ENCODE measurements at regions not wholly inside any gene's neighbourhood (a gene's known extent, or its start where the extent isn't known, plus 50 kb on each side); places are given as distances from the start of the nearest gene placed in this dataset.
"Not testable (repeated sequence)": the region's sequence is repeated elsewhere in the genome, so short reads cannot be mapped to it uniquely, and the experiment has no call there.

DNA sequence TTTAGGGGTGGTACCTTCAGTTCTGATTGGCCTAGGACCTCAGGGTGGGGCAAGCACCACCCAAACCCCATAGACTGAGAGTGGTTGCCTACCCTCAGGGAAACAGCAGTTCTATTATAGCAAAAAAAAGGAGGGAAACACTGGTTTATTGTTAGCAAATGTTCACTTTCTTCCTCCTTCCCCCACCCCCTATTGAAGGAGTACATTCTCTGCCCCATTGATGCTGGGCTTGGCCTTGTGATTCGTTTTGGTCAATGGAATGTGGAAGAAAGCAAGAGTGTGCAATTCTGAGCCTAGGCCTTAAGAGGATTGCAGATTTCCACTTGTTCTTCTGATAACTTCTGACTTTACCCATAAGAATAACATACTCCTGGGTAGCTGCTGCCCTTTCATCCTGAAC is 255.8 kb downstream of the NFATC2 start:
- no peaks in the 10 kb centered on the region for H3K36me3 Mint-ChIP-seq
- H3K9me3 Mint-ChIP-seq, result peaks cover 7% of the 10 kb centered on the region

DNA sequence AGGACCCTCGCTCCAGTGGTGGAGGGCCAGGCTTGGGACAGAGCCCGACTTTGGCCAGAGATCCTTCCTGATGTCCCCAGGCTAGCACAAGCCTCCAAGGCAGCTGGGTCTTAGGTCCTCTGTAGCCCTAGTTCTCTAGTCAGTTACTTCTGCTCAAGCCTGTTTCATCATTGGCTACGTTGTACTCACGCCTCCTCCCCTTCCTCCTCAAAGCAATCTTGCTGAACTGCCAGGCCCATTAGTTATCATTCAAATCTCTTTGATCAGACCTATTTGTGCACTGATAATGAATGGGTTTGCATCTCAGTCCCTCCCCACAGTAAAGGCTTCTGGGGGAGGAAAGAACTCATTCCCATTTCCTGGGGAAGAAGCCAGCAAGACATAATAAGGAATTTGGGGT is 256.8 kb downstream of the NFATC2 start:
- Mint-ChIP-seq H3K27me3 (peaks cover 4% of the 10 kb centered on the region), H3K9me3 (peaks cover 7% of the 10 kb centered on the region), H3K4me3 (no peak overlapping the region), H3K36me3 (no peaks in the 10 kb centered on the region), H3K4me1 (no peaks in the 10 kb centered on the region), H3K27ac (no peak overlapping the region)
- ATAC-seq, result no peak

More for the DNA sequence above, 255.8 kb downstream of the NFATC2 start:
- no peak overlapping the region for H3K27ac Mint-ChIP-seq
- ATAC-seq, result no peak
- H3K4me3 Mint-ChIP-seq, result no peak overlapping the region
- no peaks in the 10 kb centered on the region for H3K4me1 Mint-ChIP-seq
- no peaks in the 10 kb centered on the region for H3K27me3 Mint-ChIP-seq

DNA sequence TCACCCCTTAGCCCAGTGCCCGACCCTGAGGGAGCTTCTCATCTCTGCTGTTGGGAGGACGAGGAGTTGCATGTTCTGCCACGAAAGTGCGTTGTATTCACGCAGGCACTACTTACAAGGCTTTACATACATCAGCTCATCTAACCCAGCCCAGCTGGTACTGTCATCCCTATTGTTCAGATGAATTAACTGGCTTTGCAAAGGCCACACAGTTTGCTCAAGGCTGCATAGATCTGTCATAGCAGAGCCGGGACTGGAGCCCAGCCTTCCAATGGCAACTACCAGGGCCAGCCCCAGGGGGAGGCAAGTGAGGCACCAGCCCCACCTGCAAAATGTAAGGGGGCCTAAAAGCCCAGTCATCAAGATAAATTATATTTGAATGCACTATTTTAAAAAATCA is 257.6 kb downstream of the NFATC2 start:
- no peak overlapping the region for H3K27ac Mint-ChIP-seq
- no peaks in the 10 kb centered on the region for H3K4me1 Mint-ChIP-seq
- H3K27me3 Mint-ChIP-seq, result peaks cover 9% of the 10 kb centered on the region
- H3K36me3 Mint-ChIP-seq, result no peaks in the 10 kb centered on the region
- H3K9me3 Mint-ChIP-seq, result peaks cover 7% of the 10 kb centered on the region
- no peak overlapping the region for H3K4me3 Mint-ChIP-seq
- no peak for ATAC-seq

GRCh38 chr20:51284176-51284575 is 258.3 kb downstream of the NFATC2 start:
- H3K27ac Mint-ChIP-seq, result no peak overlapping the region
- H3K4me1 Mint-ChIP-seq, result no peaks in the 10 kb centered on the region
- H3K4me3 Mint-ChIP-seq, result no peak overlapping the region
- H3K27me3 Mint-ChIP-seq, result peaks cover 16% of the 10 kb centered on the region
- peaks cover 10% of the 10 kb centered on the region for H3K9me3 Mint-ChIP-seq
- ATAC-seq, result no peak
- H3K36me3 Mint-ChIP-seq, result no peaks in the 10 kb centered on the region

GRCh38 chr20:51281521-51281920 is 258.6 kb upstream of the KCNG1 start:
- no peaks in the 10 kb centered on the region for H3K4me1 Mint-ChIP-seq
- H3K27me3 Mint-ChIP-seq, result peaks cover 42% of the 10 kb centered on the region
- H3K9me3 Mint-ChIP-seq, result peaks cover 3% of the 10 kb centered on the region
- ATAC-seq, result no peak
- H3K36me3 Mint-ChIP-seq, result no peaks in the 10 kb centered on the region
- H3K4me3 Mint-ChIP-seq, result no peak overlapping the region
- H3K27ac Mint-ChIP-seq, result no peak overlapping the region

DNA sequence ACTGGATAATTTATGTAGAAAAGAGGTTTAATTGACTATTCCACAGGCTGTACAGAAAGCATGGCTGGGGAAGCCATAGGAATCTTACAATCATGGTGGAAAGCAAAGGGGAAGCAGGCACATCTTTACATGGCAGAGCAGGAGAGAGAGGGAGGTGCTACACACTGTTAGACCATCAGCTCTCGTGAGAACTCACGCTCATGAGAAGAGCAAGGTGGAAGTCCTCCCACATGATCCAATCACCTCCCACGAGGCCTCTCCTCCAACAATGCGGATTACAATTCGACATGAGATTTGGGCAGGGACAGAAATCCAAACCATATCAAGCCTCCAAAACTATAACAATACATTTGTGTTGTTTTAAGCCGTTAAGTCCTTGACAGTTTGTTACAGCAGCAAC is 257.1 kb upstream of the KCNG1 start:
- ATAC-seq, result no peak
- H3K36me3 Mint-ChIP-seq, result no peaks in the 10 kb centered on the region
- peaks cover 3% of the 10 kb centered on the region for H3K9me3 Mint-ChIP-seq
- H3K27me3 Mint-ChIP-seq, result peaks cover 49% of the 10 kb centered on the region
- H3K27ac Mint-ChIP-seq, result no peak overlapping the region
- H3K4me3 Mint-ChIP-seq, result no peak overlapping the region
- H3K4me1 Mint-ChIP-seq, result no peaks in the 10 kb centered on the region

DNA sequence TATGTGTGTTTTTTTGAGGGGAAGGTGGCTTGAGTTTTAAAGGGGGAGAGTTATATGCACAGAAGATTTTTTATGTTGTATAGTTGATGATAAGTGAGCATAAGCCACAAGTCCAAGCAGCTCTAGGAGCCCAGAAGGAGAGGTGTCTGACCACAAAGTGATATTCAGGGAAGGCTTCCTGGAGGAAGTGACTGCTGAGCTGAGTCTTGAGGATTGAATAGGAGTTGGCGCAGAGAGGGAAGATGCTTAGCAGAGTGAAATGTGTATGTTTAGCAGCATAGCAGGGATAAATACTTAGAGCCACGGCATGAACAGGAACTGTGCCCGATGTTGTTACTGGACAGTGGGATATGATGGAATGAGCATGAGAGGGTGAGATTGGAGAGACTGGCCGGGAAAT is 255.1 kb upstream of the KCNG1 start:
- Mint-ChIP-seq H3K4me3 (no peak overlapping the region), H3K27ac (no peak overlapping the region), H3K36me3 (no peaks in the 10 kb centered on the region), H3K4me1 (no peaks in the 10 kb centered on the region), H3K9me3 (peaks cover 3% of the 10 kb centered on the region), H3K27me3 (peaks cover 62% of the 10 kb centered on the region)
- no peak for ATAC-seq

DNA sequence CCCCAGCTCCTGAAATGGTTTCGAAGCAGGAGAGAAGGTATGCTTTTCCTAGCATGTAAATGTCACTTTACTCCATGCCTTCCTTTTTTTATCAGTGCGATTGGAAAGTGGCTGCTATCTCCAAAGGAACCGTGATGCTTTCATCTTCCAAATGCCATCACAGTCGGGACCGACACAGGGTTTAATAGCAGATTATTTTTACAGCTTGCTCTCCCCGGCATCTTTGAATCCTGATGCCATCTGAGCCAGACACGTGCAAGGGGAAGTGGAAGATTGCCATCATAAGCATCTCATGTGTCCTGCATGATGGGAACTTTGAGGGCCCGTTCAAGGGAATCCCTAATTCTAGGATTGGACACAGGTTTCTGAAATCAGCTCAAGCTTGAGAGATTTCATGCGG is 253.4 kb upstream of the KCNG1 start:
- no peaks in the 10 kb centered on the region for H3K36me3 Mint-ChIP-seq
- peaks cover 71% of the 10 kb centered on the region for H3K27me3 Mint-ChIP-seq

DNA sequence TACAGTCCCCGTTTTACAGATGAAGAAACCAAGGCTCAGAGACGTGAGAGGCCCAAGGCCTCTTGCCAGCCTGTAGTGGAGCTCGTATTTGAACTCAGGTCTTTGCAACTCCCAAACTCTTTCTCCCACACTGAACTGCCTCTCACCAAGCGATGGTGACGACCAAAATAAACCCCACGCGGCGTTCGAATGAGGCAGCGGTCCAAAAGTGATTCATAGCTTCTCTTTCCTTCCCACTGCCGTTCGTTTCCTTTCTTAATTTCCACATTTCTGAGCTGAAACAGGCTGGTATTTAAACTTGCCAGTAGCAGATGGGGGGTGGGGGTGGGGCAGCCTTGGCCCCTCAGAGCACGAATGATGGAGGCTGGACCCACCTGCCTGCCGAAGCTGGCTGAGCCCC is 252.9 kb upstream of the KCNG1 start:
- H3K4me3 Mint-ChIP-seq, result no peak overlapping the region
- ATAC-seq, result no peak
- peaks cover 69% of the 10 kb centered on the region for H3K27me3 Mint-ChIP-seq
- peaks cover 3% of the 10 kb centered on the region for H3K9me3 Mint-ChIP-seq
- H3K4me1 Mint-ChIP-seq, result no peaks in the 10 kb centered on the region
- H3K36me3 Mint-ChIP-seq, result no peaks in the 10 kb centered on the region
- no peak overlapping the region for H3K27ac Mint-ChIP-seq

More for the DNA sequence above, 253.4 kb upstream of the KCNG1 start:
- Mint-ChIP-seq H3K9me3 (peaks cover 3% of the 10 kb centered on the region), H3K4me1 (no peaks in the 10 kb centered on the region), H3K4me3 (no peak overlapping the region), H3K27ac (no peak overlapping the region)
- ATAC-seq, result no peak

GRCh38 chr20:51275181-51275580 is 252.3 kb upstream of the KCNG1 start:
- peaks cover 69% of the 10 kb centered on the region for H3K27me3 Mint-ChIP-seq
- no peaks in the 10 kb centered on the region for H3K36me3 Mint-ChIP-seq
- no peak overlapping the region for H3K4me3 Mint-ChIP-seq
- ATAC-seq, result peak; percentile 27
- no peak overlapping the region for H3K27ac Mint-ChIP-seq
- peaks cover 6% of the 10 kb centered on the region for H3K9me3 Mint-ChIP-seq
- H3K4me1 Mint-ChIP-seq, result no peaks in the 10 kb centered on the region

DNA sequence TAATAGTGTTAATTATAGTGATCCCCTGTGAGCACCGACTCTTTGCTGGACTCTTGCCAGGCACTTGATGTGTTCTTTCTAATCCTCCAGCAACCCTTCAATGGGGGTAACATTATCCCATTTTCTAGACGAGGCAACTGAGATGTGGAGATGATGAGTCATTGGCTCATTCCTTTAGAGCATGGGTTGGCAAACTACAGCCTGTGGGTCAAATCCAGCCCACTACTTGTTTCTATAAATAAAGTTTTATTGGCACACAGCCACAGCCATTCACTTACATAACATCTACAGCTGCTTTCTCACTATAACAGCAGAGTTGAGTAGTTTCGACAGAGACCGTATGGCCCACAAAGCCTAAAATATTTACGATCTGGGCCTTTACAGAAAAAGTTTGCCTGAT is 249.5 kb upstream of the KCNG1 start:
- H3K27me3 Mint-ChIP-seq, result peaks cover 46% of the 10 kb centered on the region
- no peak for ATAC-seq

DNA sequence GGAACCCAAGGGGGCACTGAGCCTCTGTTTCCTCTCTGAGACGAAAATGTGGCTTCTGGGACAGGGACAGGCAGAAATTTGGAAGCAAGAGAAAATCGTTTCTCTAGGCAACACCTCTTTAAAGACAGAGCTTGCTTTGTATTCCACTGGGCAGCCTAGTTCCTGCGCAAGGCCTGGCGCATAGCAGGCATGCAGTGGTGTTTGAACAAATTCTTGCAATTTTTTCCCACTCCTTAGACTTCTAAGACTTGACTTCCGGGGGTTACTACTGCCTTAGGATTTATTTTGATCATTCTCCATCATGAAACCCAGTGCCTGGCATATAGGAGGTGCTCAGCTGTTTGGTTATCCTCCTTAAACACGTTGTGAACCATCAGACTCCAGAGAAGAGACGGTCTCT is 249.0 kb upstream of the KCNG1 start:
- ATAC-seq, result no peak
- Mint-ChIP-seq H3K9me3 (peaks cover 6% of the 10 kb centered on the region), H3K27me3 (peaks cover 41% of the 10 kb centered on the region), H3K36me3 (no peaks in the 10 kb centered on the region), H3K4me3 (no peak overlapping the region), H3K4me1 (no peaks in the 10 kb centered on the region), H3K27ac (no peak overlapping the region)

More for the DNA sequence above, 249.5 kb upstream of the KCNG1 start:
- Mint-ChIP-seq H3K27ac (no peak overlapping the region), H3K9me3 (peaks cover 6% of the 10 kb centered on the region), H3K4me3 (no peak overlapping the region), H3K36me3 (no peaks in the 10 kb centered on the region), H3K4me1 (no peaks in the 10 kb centered on the region)

- not testable (repeated sequence) for H3K36me3 Mint-ChIP-seq, ATAC-seq, H3K4me1 Mint-ChIP-seq, H3K4me3 Mint-ChIP-seq, H3K27ac Mint-ChIP-seq
- Mint-ChIP-seq H3K27me3 (peaks cover 41% of the 10 kb centered on the region), H3K9me3 (peaks cover 10% of the 10 kb centered on the region)
These were observed 248.4 kb upstream of the KCNG1 start for GRCh38 chr20:51271289-51271688.

DNA sequence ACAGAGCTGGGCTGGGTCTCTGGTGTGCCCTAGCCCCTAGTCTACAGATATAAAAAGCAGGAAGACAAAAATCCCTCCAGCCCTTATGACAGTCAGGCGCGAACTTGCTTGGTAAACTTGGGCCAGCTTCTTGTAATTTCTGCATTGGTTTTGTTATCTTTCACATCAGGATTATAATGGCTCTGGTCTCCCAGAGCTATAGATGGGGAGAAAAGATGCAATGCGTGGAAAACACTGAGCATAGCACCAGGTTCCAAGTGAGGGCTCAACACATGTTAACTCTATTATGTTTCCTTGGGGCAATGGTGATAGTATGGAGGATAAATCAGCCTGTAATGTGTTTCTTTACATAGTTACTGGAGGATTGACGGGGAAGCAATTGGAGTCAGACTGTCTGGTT is 246.8 kb upstream of the KCNG1 start:
- no peak overlapping the region for H3K4me3 Mint-ChIP-seq
- no peak for ATAC-seq
- H3K27me3 Mint-ChIP-seq, result peaks cover 38% of the 10 kb centered on the region
- H3K9me3 Mint-ChIP-seq, result peaks cover 14% of the 10 kb centered on the region
- H3K4me1 Mint-ChIP-seq, result no peaks in the 10 kb centered on the region
- H3K36me3 Mint-ChIP-seq, result no peaks in the 10 kb centered on the region
- no peak overlapping the region for H3K27ac Mint-ChIP-seq

DNA sequence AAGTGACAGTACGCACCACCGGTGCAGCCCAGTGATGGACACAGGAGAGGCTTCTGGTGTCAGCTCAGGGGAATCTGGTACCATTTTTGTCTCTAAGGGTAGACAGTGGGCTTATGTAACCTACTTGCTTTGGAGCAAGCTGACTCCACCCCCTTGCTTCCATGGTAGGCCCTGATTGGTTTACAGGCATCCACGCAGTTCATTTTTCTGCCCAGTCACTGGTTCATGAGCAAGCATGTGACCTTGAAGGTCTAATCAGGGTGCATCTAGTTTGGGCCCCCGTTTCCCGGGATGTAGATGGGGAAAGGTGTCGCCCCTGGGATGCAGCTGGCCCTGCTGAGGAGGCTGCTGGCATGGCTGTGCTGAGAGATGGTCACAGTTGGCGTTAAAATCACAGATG is 244.8 kb upstream of the KCNG1 start:
- peaks cover 26% of the 10 kb centered on the region for H3K27me3 Mint-ChIP-seq
- no peak overlapping the region for H3K27ac Mint-ChIP-seq
- ATAC-seq, result no peak
- peaks cover 17% of the 10 kb centered on the region for H3K9me3 Mint-ChIP-seq
- no peak overlapping the region for H3K4me3 Mint-ChIP-seq
- H3K36me3 Mint-ChIP-seq, result no peaks in the 10 kb centered on the region
- H3K4me1 Mint-ChIP-seq, result no peaks in the 10 kb centered on the region

GRCh38 chr20:51266353-51266752 is 243.4 kb upstream of the KCNG1 start:
- no peaks in the 10 kb centered on the region for H3K4me1 Mint-ChIP-seq

DNA sequence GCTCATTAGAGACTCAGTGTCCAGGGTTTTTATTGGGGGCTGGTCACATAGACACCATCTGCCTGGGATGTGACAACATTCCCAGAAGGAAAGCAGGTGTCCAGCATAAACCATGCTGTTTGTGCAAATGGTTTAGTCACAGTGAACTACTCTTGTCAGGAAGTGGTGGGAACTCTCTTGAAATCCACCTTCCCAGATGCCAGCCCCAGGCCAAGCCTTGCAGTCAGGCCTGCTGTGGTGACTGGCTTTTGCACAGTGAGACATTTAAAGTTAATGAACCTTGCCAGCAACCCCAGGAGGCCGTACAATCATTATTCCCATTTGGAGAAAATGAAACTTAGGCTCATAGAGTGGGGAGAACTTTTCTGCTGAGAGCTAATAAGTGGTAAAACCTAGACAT is 242.5 kb upstream of the KCNG1 start:
- Mint-ChIP-seq H3K4me3 (no peak overlapping the region), H3K36me3 (no peaks in the 10 kb centered on the region), H3K27me3 (peaks cover 14% of the 10 kb centered on the region), H3K27ac (no peak overlapping the region), H3K4me1 (no peaks in the 10 kb centered on the region), H3K9me3 (peaks cover 14% of the 10 kb centered on the region)
- ATAC-seq, result no peak

More at GRCh38 chr20:51266353-51266752, 243.4 kb upstream of the KCNG1 start:
- Mint-ChIP-seq H3K27ac (no peak overlapping the region), H3K9me3 (peaks cover 17% of the 10 kb centered on the region), H3K4me3 (no peak overlapping the region), H3K36me3 (no peaks in the 10 kb centered on the region), H3K27me3 (peaks cover 20% of the 10 kb centered on the region)
- ATAC-seq, result no peak
